HG03457 (cell line): ENCODE measurements at regions not wholly inside any gene's neighbourhood (a gene's known extent, or its start where the extent isn't known, plus 50 kb on each side); places are given as distances from the start of the nearest gene placed in this dataset.

ENCODE experiments used
- ATAC-seq: cut with Tn5 transposase; IDR thresholded peaks from one replicate; pipeline ENCODE4 v1.9.1; 2021; ENCODE audit warnings: moderate number of reproducible peaks; ENCODE audit not compliant: unreplicated experiment

DNA sequence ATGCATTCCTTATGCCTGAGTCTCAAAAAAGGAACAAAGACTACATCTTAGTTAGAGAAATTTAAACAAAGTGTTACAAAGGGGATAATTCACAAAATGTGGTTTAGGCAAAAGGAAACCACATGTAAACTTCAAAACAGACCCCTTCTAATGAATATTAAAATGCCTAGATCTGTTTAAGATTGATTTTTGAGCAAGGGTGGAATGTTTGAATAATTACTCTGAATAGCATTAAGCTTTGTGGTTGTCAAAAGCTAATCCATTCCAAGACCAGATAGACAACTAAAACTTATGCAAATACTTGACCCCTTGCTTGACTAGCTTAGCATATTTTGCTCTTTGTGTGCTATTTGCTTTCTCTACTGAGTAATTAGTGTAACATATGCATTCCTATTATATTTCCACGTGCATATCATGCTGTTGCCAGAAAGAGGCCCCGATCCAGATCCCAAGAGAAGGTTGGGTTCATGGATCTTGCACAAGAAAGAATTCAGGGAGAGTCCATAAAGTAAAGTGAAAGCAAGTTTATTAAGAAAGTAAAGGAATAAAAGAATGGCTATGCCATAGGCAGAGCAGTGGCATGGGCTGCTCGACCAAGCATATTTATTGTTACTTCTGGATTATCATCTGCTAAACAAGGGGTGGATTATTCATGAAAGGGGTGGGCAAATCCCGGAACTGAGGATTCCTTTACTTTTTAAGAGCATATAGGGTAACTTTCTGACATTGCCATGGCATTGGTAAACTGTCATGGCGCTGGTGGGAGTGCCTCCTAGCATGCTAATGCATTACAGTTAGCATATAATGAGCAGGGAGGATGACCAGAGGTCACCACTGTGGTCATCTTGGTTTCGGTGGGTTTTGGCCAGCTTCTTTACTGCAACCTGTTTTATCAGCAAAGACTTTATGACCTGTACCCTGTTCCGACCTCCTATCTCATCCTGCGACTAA, 1193.4 kb upstream of the EYS start:
- no peak for ATAC-seq

- ATAC-seq: no peak
These were observed 1190.5 kb upstream of the EYS start for GRCh38 chr6:66897576-66897975.

GRCh38 chr6:66896415-66896814, 1189.4 kb upstream of the EYS start:
- no peak for ATAC-seq

DNA sequence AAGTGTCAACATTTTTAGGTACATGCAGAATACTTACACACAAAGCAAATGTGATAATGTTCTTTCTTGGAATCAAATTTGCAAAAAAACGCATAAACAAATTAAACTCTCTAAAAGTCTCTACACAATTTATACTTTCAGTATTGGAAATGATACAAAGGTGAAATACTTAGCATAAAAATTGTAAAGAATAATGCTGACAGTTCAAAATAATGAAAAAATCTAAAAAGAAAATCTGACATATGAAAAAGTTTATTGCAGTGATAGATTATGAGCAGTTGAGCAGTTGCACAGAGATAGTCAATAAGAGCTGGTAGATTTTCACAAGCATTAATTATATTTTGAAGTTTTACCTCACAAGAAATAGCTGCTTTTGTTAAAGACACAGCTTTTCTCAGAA, 1176.4 kb upstream of the EYS start:
- no peak for ATAC-seq

GRCh38 chr6:66866801-66867200, 1159.8 kb upstream of the EYS start:
- no peak for ATAC-seq

DNA sequence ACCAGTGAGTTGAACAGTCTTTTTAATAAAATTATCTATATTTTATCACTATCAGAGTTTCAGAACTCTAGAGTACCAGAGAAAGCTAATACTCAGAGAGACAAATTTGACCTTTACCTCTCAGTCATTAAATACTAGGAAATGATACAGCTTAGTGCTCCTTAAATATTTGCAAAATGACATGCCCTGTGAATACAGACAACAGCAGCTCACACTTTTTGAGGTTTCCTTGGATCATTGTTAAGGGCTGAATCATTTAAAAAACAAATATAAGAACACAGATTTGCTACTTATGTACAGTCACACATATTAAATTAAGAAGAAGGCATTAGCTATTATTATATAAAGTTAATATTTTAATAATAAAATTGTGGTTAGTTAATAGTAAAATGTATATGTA, 1158.7 kb upstream of the EYS start:
- no peak for ATAC-seq

- ATAC-seq: no peak
These were observed 1154.0 kb upstream of the EYS start for GRCh38 chr6:66861007-66861541.

GRCh38 chr6:66860328-66860727, 1153.3 kb upstream of the EYS start:
- ATAC-seq: no peak

DNA sequence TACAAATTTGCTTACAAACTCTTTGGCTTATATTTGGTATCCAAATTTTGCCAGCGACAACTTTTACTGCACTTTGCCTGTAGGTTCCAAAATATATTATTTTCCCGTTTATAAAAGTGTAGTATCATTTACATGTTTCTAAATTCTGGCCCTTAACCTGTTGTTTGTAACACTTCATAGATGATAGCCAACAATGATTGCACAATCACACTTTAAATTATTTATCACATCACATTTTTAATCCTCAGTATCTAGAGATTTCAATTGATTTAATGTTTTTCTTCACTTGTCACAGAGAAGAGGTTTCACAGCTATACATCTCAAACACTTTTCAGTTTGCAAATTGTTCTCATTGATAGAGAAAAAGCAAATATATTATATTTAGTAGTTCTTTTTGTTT, 1151.2 kb upstream of the EYS start:
- no peak for ATAC-seq

- no peak for ATAC-seq
These were observed 1147.0 kb upstream of the EYS start for GRCh38 chr6:66854014-66854413.

- no peak for ATAC-seq
These were observed 1144.9 kb upstream of the EYS start for GRCh38 chr6:66851930-66852329.

DNA sequence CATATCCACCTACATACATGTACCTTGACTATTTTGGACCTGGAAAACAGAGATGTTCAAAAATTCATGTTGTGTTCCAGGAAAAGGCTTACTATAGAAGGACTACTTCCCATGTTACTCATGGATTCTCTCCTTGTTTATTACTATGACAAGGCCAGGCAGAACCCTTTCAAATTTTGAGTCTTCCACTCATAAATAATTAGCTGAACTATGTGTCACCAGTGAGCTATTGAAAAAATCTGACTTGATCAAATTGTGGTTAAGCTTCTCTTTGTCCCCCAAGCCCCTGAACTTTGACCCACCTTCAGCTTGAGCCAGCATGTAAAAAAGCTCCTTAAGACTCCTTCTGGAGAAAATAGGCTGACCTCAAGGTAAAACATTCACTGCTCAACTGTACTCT, 1142.8 kb upstream of the EYS start:
- no peak for ATAC-seq

- ATAC-seq: no peak
These were observed 1141.4 kb upstream of the EYS start for GRCh38 chr6:66848244-66848953.

DNA sequence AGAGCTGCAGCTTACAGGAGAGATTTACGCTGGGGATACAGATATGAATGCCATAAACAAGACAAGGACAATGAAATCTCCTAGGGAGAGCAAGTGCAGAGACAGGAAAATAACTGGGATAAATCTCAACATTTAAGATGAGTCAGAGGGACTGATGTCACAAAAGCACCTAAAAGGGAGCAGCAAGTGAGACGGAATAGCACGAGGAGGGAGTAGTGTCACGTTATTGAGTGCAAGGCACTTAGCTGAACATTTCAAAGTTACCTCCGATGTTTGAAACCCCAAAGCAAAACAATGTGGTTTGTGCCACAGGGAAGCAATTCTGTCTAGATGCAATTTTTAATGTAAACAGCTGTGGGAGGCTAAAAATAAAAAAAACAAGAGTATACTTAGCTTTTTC, 1131.7 kb upstream of the EYS start:
- ATAC-seq: no peak

DNA sequence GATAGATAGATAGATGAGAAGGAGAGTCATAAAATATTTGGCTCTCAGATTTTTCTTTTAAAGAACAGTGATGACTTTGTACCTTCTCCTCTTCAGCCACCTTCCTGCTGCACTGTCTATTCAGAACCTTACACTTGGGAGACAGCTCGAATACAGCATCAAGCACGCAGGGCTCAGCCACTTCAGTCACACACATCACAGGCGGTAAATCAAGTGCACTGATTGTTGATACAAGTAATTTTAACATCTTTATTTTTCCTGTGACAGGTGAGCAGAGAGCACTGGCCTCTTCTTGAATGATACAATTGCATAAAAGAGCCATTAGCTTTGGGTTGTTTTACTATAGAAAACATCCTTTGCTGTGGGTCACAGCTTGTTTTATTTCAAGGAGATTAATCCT, 1118.5 kb upstream of the EYS start:
- ATAC-seq: no peak

- no peak for ATAC-seq
These were observed 1107.1 kb upstream of the EYS start for GRCh38 chr6:66814156-66814555.

DNA sequence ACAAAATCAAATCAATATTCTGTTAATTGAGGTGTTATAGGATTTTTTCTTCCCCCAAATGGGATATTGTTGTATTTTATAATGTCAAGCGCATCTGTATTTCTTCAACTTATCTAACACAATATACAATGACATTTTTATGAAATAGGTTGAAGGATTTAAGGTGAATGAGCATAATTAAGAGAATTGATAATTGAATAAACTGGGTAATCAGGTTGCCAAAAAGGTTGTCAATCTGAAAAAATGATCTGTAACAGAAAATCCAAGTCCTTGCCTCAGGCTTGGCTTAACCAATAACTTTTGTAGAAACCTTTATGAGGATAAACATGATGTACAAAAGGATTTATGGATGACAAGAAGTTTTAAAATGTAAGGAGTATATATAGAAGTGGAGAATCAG, 1101.7 kb upstream of the EYS start:
- no peak for ATAC-seq

- no peak for ATAC-seq
These were observed 1090.0 kb upstream of the EYS start for GRCh38 chr6:66796987-66797386.

- no peak for ATAC-seq
These were observed 1081.6 kb upstream of the EYS start for GRCh38 chr6:66788579-66788978.

DNA sequence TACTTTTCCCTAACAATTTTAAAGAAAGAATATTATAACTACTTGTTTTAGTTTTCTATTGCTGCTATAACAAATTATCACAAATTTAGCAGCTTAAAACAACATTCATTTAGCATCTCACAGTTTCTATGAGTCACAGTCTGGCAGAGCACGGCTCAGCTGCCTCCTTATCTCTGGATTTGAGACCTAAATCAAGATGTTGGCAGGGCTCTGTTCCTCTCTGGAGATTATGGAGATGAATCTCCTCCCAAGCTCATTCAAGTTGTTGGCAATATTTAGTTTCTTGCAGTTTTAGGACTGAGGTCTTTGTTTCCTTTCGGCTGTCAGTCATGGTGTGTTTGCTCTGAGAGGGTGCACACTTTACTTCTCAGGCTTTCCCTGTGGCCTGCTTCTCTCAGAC, 1065.8 kb upstream of the EYS start:
- no peak for ATAC-seq

GRCh38 chr6:66771626-66772025, 1064.6 kb upstream of the EYS start:
- ATAC-seq: no peak

DNA sequence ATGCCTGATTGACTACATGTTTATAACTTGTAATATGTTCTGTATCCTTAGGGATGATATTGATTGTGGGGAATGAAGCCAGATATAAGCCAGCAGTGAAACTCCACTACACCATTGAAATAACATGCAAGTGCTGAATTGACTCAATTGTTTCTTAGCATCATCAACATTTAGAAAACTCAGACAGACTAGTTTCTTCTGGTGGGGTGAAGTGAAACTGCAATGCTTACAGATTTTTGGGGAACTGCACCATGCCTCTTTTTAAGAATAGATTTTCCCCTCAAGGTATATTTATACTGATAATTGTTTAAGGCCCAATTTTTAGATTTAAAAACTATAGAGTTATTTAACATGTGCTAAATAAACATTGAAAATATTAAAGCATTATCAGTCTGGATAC, 1044.6 kb upstream of the EYS start:
- no peak for ATAC-seq
